ENCODE measurements at regions not wholly inside any gene's neighbourhood (a gene's known extent, or its start where the extent isn't known, plus 50 kb on each side); places are given as distances from the start of the nearest gene placed in this dataset.

GRCh38 chr5:28421141-28421540 lies 1382.8 kb upstream of the CDH9 start:
- H2BK20ac ChIP-seq (ENCODE audit: low read length): no peak overlapping the region
- POLR2A ChIA-PET (ENCODE audit: partially characterized antibody): no interaction called here
- TF ChIP-seq HDAC6 (IDR thresholded peaks at IDR 0.05; ENCODE audit: low read depth, low read length) (no peak), JUND (IDR thresholded peaks at IDR 0.05; ENCODE audit: low read length) (no peak), CTBP2 (IDR thresholded peaks at IDR 0.05; ENCODE audit: borderline replicate concordance, insufficient read depth, insufficient read length, low read length) (no peak), GTF2F1 (IDR thresholded peaks at IDR 0.05; ENCODE audit: borderline replicate concordance, low read depth, low read length) (no peak), TAF7 (optimal IDR thresholded peaks at IDR 0.05; ENCODE audit: borderline replicate concordance, low read depth, low read length) (no peak), MAX (IDR thresholded peaks at IDR 0.05) (no peak), KDM1A (IDR thresholded peaks at IDR 0.05; ENCODE audit: borderline replicate concordance, low read length) (no peak), CHD2 (IDR thresholded peaks at IDR 0.05; ENCODE audit: low read length) (no peak), KDM4A (IDR thresholded peaks at IDR 0.05; ENCODE audit: low read depth, low read length, severe bottlenecking) (no peak), POLR2AphosphoS5 (IDR thresholded peaks at IDR 0.05; ENCODE audit: low read depth, low read length) (no peak), CBX8 (IDR thresholded peaks at IDR 0.05; ENCODE audit: borderline replicate concordance, low read depth, low read length) (no peak), SAP30 (IDR thresholded peaks at IDR 0.05; ENCODE audit: insufficient read depth, insufficient replicate concordance, low read length) (no peak), SUZ12 (IDR thresholded peaks at IDR 0.05; ENCODE audit: low read length) (no peak), RNF2 (IDR thresholded peaks at IDR 0.05; ENCODE audit: borderline replicate concordance, low read depth, low read length, missing control alignments, poor library complexity, severe bottlenecking) (no peak)

More at GRCh38 chr5:28421141-28421540, 1382.8 kb upstream of the CDH9 start:
- H3K79me2 ChIP-seq (ENCODE audit: control insufficient read depth in 1 of 2, insufficient read depth in 2 of 2, low read length in 2 of 2): no peaks in the 10 kb centered on the region
- no peak for FAIRE-seq
- WGBS, 2 experiments (ENCODE audit: extremely low coverage in 1 of 2, insufficient coverage in 1 of 2, insufficient read length in 1 of 2, insufficient replicate concordance in 2 of 2, low coverage in 1 of 2, low lambda C conversion rate in 2 of 2, missing lambda C conversion rate in 1 of 2): 90% methylated on average over 3 of the region's 3 CpGs; no CpG with 5 or more reads in 1 of the 2 experiments
- H3K4me3 ChIP-seq (ENCODE audit: extremely low read depth in 1 of 4, insufficient read depth in 2 of 4, low read depth in 3 of 4, low read length in 4 of 4): no peak overlapping the region
- H3K9ac ChIP-seq (replicated peaks in 1 of 4; ENCODE audit: extremely low read depth in 1 of 4, low read depth in 3 of 4, low read length in 3 of 4): no peak overlapping the region
- no peak overlapping the region for H3K27ac ChIP-seq (ENCODE audit: low read depth, low read length)
- H3K4me2 ChIP-seq (ENCODE audit: insufficient read depth in 1 of 2, low read depth in 2 of 2, low read length in 2 of 2): no peak overlapping the region
- H3K4me1 ChIP-seq (replicated peaks in 1 of 4; ENCODE audit: control insufficient read depth in 3 of 4, insufficient read depth in 4 of 4, low read length in 3 of 4): no peaks in the 10 kb centered on the region
- H3K14ac ChIP-seq (ENCODE audit: insufficient read length): no peak overlapping the region
- H3K27me3 ChIP-seq (replicated peaks in 1 of 4; ENCODE audit: control insufficient read depth in 3 of 4, extremely low read depth in 1 of 4, insufficient read depth in 3 of 4, low read length in 3 of 4): no peaks in the 10 kb centered on the region
- no peak overlapping the region for H4K5ac ChIP-seq (ENCODE audit: insufficient read length, low read depth, low read length)
- peaks cover 2 to 5% of the 10 kb centered on the region in 2 experiments; a peak in 3 of 4 replicates for H3K9me3 ChIP-seq (ENCODE audit: insufficient read depth in 2 of 2, low read depth in 1 of 2, low read length in 1 of 2)
- no peak overlapping the region for H2BK15ac ChIP-seq (ENCODE audit: low read length)
- CTCF ChIA-PET (ENCODE audit: partially characterized antibody): interaction anchor here (1.5 kb wide), 1 partner anchor 77 kb away, joined by 4 read pairs; no protein-coding TSS in a partner anchor
- H4K91ac ChIP-seq (replicated peaks; ENCODE audit: insufficient read length, low read length): no peak overlapping the region
- no peaks in the 10 kb centered on the region for H4K20me1 ChIP-seq (replicated peaks in 1 of 2; ENCODE audit: control insufficient read depth in 1 of 2, insufficient read depth in 2 of 2, low read length in 2 of 2)
- no peaks in the 10 kb centered on the region for H3K36me3 ChIP-seq (ENCODE audit: control insufficient read depth in 2 of 4, insufficient read depth in 4 of 4, low read length in 3 of 4)
- no peak overlapping the region for H3K56ac ChIP-seq (replicated peaks; ENCODE audit: insufficient read length, low read depth, low read length)
- no peak overlapping the region for H3K23ac ChIP-seq (ENCODE audit: insufficient read length)
- no peak overlapping the region for H2BK120ac ChIP-seq (replicated peaks; ENCODE audit: low read depth, low read length)
- H2AFZ ChIP-seq (ENCODE audit: low read length): no peak overlapping the region
- H2BK12ac ChIP-seq (ENCODE audit: low read depth, low read length): no peak overlapping the region
- no peak for DNase-seq (ENCODE audit: low read depth in 1 of 2, low spot score in 2 of 2)
- no peaks in the 10 kb centered on the region for H3K79me1 ChIP-seq (ENCODE audit: low read depth, low read length)
- no peaks in the 10 kb centered on the region for H3K23me2 ChIP-seq (ENCODE audit: low read depth, low read length)
- H3K18ac ChIP-seq (ENCODE audit: extremely low read depth, low read length): no peak overlapping the region
- H3K4ac ChIP-seq (replicated peaks; ENCODE audit: insufficient read length, low read depth, low read length): no peak overlapping the region
- no peak overlapping the region for H4K8ac ChIP-seq (ENCODE audit: extremely low read depth, insufficient read depth, low read length)
- H2AK5ac ChIP-seq (ENCODE audit: low read depth, low read length): no peak overlapping the region
- H2BK5ac ChIP-seq (ENCODE audit: low read depth, low read length): no peak overlapping the region

All from H1 (cell line).